Calu3 (cell line): ENCODE measurements at regions not wholly inside any gene's neighbourhood (a gene's known extent, or its start where the extent isn't known, plus 50 kb on each side); places are given as distances from the start of the nearest gene placed in this dataset.

ENCODE experiments used
- BruUV-seq: library from RNA; stranded (reverse); fragments of 400-500 nt; replicated peaks from 2 replicates; lab custom pipeline; 2021; lab: Mats Ljungman, UMichigan
- CTCF ChIA-PET: fragments of 300-600 bp; sonication (Branson Sonifier 250); formaldehyde crosslinking; loops from one replicate; lab custom pipeline; 2022; ENCODE audit warnings: antibody characterized with exemption; lab: Charles Lee
- DNase-seq: peaks from one replicate; pipeline ENCODE4 v3.0.0; 2022
- H3K27ac Mint-ChIP-seq: one replicate; pipeline ENCODE4 v1.8.0; 2022; ENCODE audit warnings: mixed read lengths; ENCODE audit not compliant: unreplicated experiment
- H3K27me3 Mint-ChIP-seq: one replicate; pipeline ENCODE4 v1.8.0; 2022; ENCODE audit warnings: mixed read lengths; ENCODE audit not compliant: unreplicated experiment
- H3K36me3 Mint-ChIP-seq: one replicate; pipeline ENCODE4 v1.8.0; 2022; ENCODE audit warnings: mild to moderate bottlenecking, moderate library complexity, mixed read lengths; ENCODE audit not compliant: insufficient read depth, unreplicated experiment
- H3K4me1 Mint-ChIP-seq: one replicate; pipeline ENCODE4 v1.8.0; 2022; ENCODE audit warnings: mild to moderate bottlenecking, low read depth, mixed read lengths; ENCODE audit not compliant: unreplicated experiment
- H3K4me3 Mint-ChIP-seq: one replicate; pipeline ENCODE4 v1.8.0; 2022; ENCODE audit warnings: mild to moderate bottlenecking, low read depth, moderate library complexity, mixed read lengths; ENCODE audit not compliant: unreplicated experiment
- H3K9me3 Mint-ChIP-seq: one replicate; pipeline ENCODE4 v1.8.0; 2022; ENCODE audit warnings: low read depth, mixed read lengths; ENCODE audit not compliant: unreplicated experiment
- intact Hi-C: fragments of 100-400 bp; cut with micrococcal nuclease; formaldehyde crosslinking; loops from one replicate; pipeline ENCODE4 v1.10.0; 2022; ENCODE audit not compliant: unreplicated experiment
- TF ChIP-seq, protein P1 (sequence below): fragments of 200-600 bp; IDR thresholded peaks from one replicate; pipeline ENCODE4 v1.8.0; 2022; ENCODE audit warnings: antibody characterized with exemption; ENCODE audit not compliant: unreplicated experiment

DNA sequence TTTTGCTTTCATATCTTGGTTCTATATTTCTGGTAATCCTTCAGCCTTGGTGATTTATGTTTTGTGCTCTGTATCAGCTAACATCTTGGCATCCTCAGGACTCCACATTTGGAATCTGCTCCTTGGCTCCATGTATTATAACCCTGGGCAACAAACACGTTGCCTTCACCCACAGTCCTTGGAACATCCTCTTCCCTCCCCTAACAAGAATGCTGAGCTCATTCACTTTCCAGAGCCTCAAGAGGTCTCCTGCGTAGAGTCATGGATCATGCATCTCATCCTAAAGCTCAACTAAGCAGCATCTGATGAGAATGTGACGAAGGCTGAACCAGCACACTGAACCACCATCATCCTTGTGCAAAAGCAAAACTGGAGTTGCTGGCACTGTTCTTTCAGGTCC is 60.5 kb upstream of the C1GALT1C1 start:
- Mint-ChIP-seq H3K9me3 (no peaks in the 10 kb centered on the region), H3K4me1 (no peaks in the 10 kb centered on the region), H3K36me3 (no peaks in the 10 kb centered on the region), H3K27ac (no peak overlapping the region), H3K27me3 (peaks cover 17% of the 10 kb centered on the region), H3K4me3 (no peak overlapping the region)
- TF ChIP-seq, protein P1, sequence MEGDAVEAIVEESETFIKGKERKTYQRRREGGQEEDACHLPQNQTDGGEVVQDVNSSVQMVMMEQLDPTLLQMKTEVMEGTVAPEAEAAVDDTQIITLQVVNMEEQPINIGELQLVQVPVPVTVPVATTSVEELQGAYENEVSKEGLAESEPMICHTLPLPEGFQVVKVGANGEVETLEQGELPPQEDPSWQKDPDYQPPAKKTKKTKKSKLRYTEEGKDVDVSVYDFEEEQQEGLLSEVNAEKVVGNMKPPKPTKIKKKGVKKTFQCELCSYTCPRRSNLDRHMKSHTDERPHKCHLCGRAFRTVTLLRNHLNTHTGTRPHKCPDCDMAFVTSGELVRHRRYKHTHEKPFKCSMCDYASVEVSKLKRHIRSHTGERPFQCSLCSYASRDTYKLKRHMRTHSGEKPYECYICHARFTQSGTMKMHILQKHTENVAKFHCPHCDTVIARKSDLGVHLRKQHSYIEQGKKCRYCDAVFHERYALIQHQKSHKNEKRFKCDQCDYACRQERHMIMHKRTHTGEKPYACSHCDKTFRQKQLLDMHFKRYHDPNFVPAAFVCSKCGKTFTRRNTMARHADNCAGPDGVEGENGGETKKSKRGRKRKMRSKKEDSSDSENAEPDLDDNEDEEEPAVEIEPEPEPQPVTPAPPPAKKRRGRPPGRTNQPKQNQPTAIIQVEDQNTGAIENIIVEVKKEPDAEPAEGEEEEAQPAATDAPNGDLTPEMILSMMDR = no peak
- CTCF ChIA-PET = no interaction called here
- intact Hi-C loops = no loop called here
- DNase-seq = no peak
- no TSS peak for BruUV-seq

DNA sequence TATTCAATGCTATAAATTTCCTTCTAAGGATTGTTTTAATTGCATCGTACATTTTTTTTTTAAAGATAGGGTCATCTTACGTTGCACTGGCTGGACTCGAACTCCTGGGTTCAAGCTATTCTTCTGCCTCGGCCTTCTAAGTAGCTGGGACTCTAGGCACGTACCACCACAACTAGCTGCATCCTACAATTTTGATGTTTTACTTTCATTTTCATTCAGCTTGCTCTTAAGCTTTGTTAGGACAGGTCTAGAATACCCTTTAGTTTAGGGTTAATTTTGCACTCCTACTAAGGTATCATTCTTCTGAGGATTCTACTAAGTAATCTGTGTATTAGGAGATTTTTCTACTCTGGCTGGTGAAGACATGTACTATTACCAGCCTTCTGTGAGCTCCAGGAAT is 50.2 kb upstream of the C1GALT1C1 start:
- H3K4me3 Mint-ChIP-seq = no peak overlapping the region
- DNase-seq = no peak
- H3K27me3 Mint-ChIP-seq = no peaks in the 10 kb centered on the region
- intact Hi-C loops = no loop called here
- H3K9me3 Mint-ChIP-seq = no peaks in the 10 kb centered on the region
- TF ChIP-seq, protein P1 = no peak
- CTCF ChIA-PET = no interaction called here
- no peaks in the 10 kb centered on the region for H3K36me3 Mint-ChIP-seq
- no peak overlapping the region for H3K27ac Mint-ChIP-seq
- no TSS peak for BruUV-seq
- H3K4me1 Mint-ChIP-seq = no peaks in the 10 kb centered on the region
